HG03196 (cell line): ENCODE measurements at regions not wholly inside any gene's neighbourhood (a gene's known extent, or its start where the extent isn't known, plus 50 kb on each side); places are given as distances from the start of the nearest gene placed in this dataset.
A peak's percentile ranks its signal among the peaks of the same experiment; 100 is the strongest.

Experiments
- ATAC-seq: cut with Tn5 transposase; IDR thresholded peaks from one replicate; pipeline ENCODE4 v1.9.1; 2021; ENCODE audit not compliant: unreplicated experiment

- no peak for ATAC-seq
These were observed 71.7 kb upstream of the TAF1B start for GRCh38 chr2:9771481-9772017.

DNA sequence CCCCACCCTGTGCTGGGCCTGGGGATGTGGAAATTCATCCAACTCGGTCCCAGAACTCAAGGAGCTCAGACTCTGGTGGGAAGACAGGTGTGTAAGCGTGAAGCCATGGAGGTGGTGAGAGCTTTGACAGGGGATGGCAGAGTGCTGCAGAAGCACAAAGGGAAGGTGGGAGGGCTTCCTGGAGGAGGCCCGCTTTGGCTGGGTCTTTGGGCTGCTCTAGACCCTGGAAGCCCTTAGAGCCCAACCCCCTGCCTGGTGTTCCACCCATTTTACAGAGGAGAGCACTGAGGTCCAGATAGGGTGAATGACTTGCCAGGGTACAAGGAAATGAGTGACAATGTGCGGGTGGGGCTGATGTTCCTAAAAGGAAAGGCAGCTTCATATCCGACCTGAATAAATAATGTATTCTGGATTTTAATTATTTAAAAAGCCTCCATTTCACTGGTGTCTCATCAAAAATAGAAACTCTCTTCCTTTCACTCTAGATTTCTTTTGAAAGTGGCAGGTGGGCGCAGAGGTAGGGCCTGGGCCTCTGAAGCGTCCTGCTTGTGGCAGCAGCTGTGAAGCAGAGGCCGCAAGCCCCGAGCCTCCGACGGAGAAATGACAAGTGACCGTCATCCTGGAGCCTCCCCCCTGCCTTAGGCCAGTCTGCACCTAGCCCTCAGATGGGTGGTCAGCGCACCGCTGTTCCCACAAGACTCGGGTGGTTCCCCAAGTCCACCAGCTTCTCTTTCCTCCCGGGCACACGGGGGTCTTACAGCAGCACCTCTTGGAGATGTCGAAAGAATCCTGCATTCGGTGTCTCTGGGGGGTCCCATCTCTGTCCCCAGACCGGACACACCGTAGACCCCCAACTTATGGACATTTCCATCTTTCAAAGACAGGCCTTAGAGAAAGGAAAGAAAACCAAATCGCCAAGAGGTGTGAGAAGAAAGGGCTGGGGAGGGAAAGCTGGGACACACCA lies 71.0 kb upstream of the TAF1B start:
- no peak for ATAC-seq

DNA sequence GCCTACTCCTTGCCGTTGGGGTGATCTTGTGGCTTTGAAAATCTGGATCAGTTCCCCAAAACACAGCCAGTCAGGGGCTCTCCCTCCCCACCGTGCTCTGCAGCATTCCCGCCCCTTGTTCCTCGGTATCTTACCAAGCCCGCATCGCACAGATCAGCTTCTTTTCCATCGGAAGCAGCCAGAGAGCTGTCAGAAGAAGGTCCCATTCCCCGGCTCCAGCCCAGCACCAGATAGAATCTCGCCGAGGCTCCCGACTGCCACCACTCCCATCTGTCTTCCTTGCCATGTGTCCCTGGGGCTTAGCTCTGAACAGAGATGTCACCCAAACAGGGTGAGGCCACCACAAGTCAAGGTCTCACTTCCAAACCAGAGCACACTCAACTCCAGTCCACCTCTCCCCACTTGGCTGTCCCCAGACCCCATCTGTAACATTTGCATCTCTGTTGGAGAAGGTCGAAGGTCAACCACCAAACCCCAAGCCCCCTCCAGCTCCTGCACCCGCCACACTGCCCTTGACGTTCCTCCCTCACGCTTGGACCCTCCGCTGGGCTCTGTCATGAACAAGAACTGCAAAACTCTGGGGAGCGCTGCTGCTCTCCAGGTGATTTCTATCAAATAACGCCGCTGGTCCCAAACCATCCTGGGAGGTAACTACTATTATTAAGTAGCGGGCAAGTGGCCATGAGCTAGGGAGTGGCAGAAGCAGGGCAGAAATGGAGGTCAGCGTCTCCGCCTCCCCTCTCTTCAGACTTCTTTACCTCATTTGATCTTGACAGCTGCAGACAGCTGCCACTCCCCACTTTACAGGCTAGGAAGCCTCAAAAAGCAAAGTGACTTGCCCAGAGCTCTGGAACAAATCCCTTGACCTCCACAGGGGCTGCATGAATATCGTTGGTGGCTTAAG lies 70.0 kb upstream of the TAF1B start:
- ATAC-seq: no peak

GRCh38 chr2:9773903-9774239 lies 69.4 kb upstream of the TAF1B start:
- no peak for ATAC-seq

- ATAC-seq: no peak
These were observed 69.0 kb upstream of the TAF1B start for GRCh38 chr2:9774266-9774665.

DNA sequence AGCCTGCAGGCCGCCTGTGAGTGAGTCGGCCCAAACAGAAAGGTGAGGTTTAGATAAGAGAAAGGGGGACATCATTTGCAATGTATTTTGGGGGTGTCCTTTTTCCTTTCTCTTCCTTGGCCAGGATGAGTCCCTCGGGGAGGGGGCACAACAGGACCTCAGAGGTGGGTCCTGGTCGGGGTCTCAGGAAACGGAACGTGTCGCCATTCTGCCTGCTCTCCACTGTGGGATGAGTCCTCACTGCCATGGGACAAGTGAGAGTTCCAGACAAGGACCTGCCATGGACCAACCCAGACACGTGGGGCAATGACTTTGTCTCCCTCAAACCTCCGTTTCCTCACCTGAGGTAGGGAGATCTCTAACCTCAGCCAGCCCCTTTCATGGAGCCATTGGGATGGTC lies 67.9 kb upstream of the TAF1B start:
- no peak for ATAC-seq

- no peak for ATAC-seq
These were observed 67.1 kb upstream of the TAF1B start for GRCh38 chr2:9775999-9776712.

DNA sequence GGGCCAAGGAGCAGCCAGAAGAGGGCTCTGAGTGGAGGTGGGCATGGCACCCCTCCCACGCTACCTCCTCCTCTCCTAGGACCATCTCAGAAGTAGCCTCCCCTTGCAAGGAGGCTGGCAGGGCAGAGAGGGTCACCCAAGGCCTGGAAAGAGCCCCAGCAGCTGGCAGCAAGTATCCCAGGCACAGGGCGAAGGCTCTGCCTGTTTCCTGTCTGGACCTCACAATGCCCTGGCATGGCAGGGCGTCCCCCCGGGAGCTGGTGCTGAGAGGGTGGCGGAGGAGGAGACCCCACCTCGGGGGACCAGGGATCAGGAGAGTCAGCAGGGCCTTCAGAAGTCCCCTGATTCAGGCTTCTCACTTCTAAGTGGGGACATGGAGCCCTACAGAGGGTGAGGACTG lies 66.2 kb upstream of the TAF1B start:
- ATAC-seq: no peak

DNA sequence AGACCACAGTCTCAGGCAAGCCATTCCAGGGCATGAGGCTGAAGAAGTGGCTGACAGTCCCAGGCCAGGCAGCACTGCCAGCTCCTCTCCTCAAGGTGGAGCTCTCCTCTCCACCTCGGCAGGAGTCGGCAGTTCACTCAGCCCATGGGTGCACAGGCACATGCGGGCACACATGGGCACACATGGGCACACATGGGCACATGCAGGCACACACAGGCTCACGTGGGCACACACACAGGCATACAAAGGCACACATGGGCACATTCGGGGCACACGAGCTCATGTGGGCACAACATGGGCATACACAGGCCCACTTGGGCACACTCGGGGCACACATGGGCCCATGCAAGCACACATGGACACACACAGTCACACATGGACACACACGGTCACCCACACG lies 65.3 kb upstream of the TAF1B start:
- no peak for ATAC-seq

- no peak for ATAC-seq
These were observed 64.6 kb upstream of the TAF1B start for GRCh38 chr2:9778471-9779316.

- ATAC-seq: peak; percentile 52
These were observed 63.5 kb upstream of the TAF1B start for GRCh38 chr2:9779596-9780264.

DNA sequence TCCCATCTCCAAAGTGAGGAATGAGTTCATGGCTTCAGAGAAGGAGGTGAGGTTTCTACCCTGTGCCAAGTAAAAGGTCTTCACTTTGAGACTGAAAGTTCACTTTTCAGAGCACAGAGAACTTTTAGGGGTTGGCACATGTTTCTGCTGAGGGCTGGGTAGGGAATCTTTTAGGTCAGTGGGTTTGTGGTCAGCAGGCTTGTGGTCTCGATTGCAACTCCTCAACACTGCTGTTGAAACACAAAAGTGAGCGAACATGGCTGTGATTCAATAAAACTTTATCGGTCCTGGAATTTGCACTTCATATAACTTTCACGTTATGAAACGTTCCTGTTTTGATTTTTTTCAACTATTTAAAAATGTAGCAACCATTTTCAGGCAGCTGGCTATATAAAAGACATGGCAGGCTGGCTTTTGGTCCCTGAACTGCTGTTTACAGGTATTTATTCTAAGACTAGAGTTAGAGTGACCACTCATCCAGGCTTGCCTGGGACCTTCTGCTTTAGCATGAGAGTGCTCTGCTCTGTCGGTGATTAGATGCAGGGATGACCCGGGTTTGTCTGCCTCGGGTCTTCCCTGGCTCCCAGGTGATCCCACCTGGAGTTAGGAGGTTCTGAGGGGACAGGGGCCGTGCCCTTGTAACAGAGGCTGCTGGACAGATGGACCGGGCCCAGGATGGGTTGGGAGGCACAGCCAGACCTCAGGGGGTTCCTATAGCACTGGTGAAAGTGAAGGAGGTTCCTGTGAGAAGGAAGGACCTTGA lies 62.7 kb upstream of the TAF1B start:
- no peak for ATAC-seq

GRCh38 chr2:9781252-9781651 lies 62.0 kb upstream of the TAF1B start:
- ATAC-seq: no peak

GRCh38 chr2:9782197-9782719 lies 61.0 kb upstream of the TAF1B start:
- ATAC-seq: no peak

DNA sequence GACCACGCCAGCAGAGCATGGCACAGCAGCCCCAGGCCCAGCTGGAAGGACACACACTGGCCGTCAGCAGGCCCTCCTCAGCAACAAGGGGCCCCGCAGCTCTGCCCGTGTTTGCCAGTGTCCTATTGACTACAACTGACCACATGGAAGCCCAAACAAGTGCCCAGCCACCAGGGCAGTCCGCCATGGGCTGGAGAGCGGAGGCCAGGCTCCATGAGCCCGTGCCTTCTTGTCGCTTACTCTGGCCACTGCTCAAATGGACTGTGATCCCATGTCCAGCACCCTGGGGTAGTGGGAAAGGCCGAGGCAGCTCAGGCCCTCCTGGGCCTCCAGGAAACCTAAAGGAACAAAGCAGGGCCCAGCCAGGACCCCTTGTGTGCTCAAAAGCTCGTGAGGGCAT lies 53.9 kb upstream of the TAF1B start:
- no peak for ATAC-seq

- ATAC-seq: no peak
These were observed 52.5 kb upstream of the TAF1B start for GRCh38 chr2:9790702-9791225.

DNA sequence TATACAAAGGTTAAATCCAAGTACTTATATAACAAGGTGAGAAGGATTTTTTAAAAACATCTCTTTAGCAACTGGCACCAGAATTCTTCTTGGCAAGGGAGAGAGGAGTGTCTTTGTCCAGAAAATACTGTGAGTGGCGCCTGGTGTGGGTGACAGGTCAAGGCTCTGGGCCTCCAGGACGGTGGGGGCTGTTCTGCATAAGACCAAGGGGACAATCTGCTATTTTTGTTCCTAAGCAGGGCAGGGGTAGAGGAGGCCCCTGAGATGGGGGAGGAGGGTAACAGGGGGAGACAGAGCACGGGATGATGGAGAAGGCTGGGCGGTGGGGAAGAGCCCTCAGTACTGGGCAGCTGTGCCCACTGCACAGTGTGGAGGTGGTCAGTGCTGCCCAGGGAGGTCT lies 51.6 kb upstream of the TAF1B start:
- no peak for ATAC-seq

DNA sequence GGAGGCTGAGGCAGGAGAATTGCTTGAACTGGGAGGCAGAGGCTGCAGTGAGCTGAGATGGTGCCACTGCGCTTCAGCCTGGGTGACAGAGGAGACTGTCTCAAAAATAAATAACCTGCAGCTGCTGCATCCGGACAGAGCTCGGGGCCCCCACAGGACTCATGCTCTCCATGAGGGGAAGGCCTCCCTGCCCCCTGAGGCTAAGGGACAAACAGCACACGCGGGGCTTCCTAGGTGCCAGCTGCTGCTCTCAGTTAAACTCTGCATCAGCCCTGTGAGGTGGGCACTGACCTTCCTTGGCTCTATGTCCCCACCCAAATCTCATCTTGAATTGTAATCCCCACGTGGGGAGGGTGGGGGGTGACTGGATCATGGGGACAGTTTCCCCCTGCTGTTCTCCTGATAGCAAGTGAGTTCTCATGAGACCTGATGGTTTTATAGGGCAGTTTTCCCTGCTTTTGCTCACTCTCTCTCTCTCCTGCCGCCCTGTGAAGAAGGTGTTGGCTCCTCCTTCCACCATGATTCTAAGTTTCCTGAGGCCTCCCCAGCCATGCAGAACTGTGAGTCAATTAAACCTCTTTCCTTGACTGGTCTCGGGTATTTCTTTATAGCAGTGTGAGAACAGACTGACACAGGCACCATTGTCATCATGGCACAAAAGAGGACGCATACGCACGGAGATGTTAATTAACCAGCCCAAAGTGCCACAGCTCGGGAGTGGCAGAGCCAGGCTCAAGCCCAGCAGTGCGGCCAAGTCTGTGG lies 49.9 kb upstream of the TAF1B start:
- no peak for ATAC-seq
